HEK293 (cell line): ENCODE measurements at regions not wholly inside any gene's neighbourhood (a gene's known extent, or its start where the extent isn't known, plus 50 kb on each side); places are given as distances from the start of the nearest gene placed in this dataset.

Experiments used
- ATF2 ChIP-seq: fragments of 450-650 bp; formaldehyde crosslinking; IDR thresholded peaks from 2 replicates; pipeline ENCODE4 v1.5.1; 2016; ENCODE audit warnings: missing biosample characterization, missing genetic modification characterization, low read depth
- HOXD13 ChIP-seq: sonication (generic); formaldehyde crosslinking; IDR thresholded peaks from 2 replicates; pipeline ENCODE4 v1.8.0; 2022; ENCODE audit warnings: missing genetic modification reagents, borderline replicate concordance
- KLF16 ChIP-seq: fragments of 450-650 bp; formaldehyde crosslinking; IDR thresholded peaks from 2 replicates; pipeline ENCODE4 v1.5.1; 2017; ENCODE audit warnings: missing biosample characterization, missing genetic modification characterization
- OSR2 ChIP-seq: fragments of 450-650 bp; formaldehyde crosslinking; IDR thresholded peaks from 2 replicates; pipeline ENCODE4 v1.5.1; 2016; ENCODE audit warnings: missing biosample characterization, missing genetic modification characterization
- PRDM1 ChIP-seq: fragments of 450-650 bp; formaldehyde crosslinking; IDR thresholded peaks from 2 replicates; pipeline ENCODE4; 2016; ENCODE audit warnings: missing biosample characterization, missing genetic modification characterization
- REST ChIP-seq: fragments of 450-650 bp; formaldehyde crosslinking; IDR thresholded peaks from 2 replicates; pipeline ENCODE4 v1.5.1; 2016; ENCODE audit warnings: missing biosample characterization, missing genetic modification characterization
- SP3 ChIP-seq: fragments of 450-650 bp; formaldehyde crosslinking; IDR thresholded peaks from 2 replicates; pipeline ENCODE4 v1.5.1; 2016; ENCODE audit warnings: missing biosample characterization, missing genetic modification characterization
- ZBTB21 ChIP-seq: fragments of 450-650 bp; formaldehyde crosslinking; IDR thresholded peaks from 2 replicates; pipeline ENCODE4 v1.5.1; 2017; ENCODE audit warnings: missing biosample characterization, missing genetic modification characterization
- ZNF211 ChIP-seq: fragments of 450-650 bp; formaldehyde crosslinking; IDR thresholded peaks from 2 replicates; pipeline ENCODE4 v1.5.1; 2016; ENCODE audit warnings: low read depth, missing biosample characterization, missing genetic modification characterization
- ZNF302 ChIP-seq: fragments of 450-650 bp; formaldehyde crosslinking; IDR thresholded peaks from 2 replicates; pipeline ENCODE4 v1.5.1; 2016; ENCODE audit warnings: missing biosample characterization, missing genetic modification characterization, low read depth
- ZNF311 ChIP-seq: fragments of 450-650 bp; formaldehyde crosslinking; IDR thresholded peaks from 2 replicates; pipeline ENCODE4 v1.5.1; 2017; ENCODE audit warnings: missing biosample characterization, missing genetic modification characterization, borderline replicate concordance
- ZNF324 ChIP-seq: fragments of 450-650 bp; formaldehyde crosslinking; IDR thresholded peaks from 2 replicates; pipeline ENCODE4 v1.5.1; 2016; ENCODE audit warnings: missing biosample characterization, missing genetic modification characterization
- ZNF398 ChIP-seq: fragments of 450-650 bp; formaldehyde crosslinking; IDR thresholded peaks from 2 replicates; pipeline ENCODE4 v1.5.1; 2017; ENCODE audit warnings: missing biosample characterization, missing genetic modification characterization
- ZNF488 ChIP-seq: fragments of 450-650 bp; formaldehyde crosslinking; IDR thresholded peaks from 2 replicates; pipeline ENCODE4 v1.5.1; 2016; ENCODE audit warnings: missing biosample characterization, missing genetic modification characterization
- ZNF501 ChIP-seq: fragments of 450-650 bp; formaldehyde crosslinking; IDR thresholded peaks from 2 replicates; pipeline ENCODE4 v1.5.1; 2016; ENCODE audit warnings: missing biosample characterization, missing genetic modification characterization
- ZNF510 ChIP-seq: fragments of 450-650 bp; formaldehyde crosslinking; IDR thresholded peaks from 2 replicates; pipeline ENCODE4 v1.5.1; 2018; ENCODE audit warnings: mild to moderate bottlenecking, missing genetic modification characterization, missing biosample characterization; ENCODE audit not compliant: insufficient replicate concordance
- ZNF561 ChIP-seq: fragments of 450-650 bp; IDR thresholded peaks from 2 replicates; pipeline ENCODE4 v1.5.1; 2018; ENCODE audit warnings: missing biosample characterization, missing genetic modification characterization, borderline replicate concordance
- ZNF629 ChIP-seq: fragments of 450-650 bp; formaldehyde crosslinking; IDR thresholded peaks from 2 replicates; pipeline ENCODE4 v1.5.1; 2017; ENCODE audit warnings: missing biosample characterization, missing genetic modification characterization
- ZNF639 ChIP-seq: fragments of 450-650 bp; formaldehyde crosslinking; IDR thresholded peaks from 2 replicates; pipeline ENCODE4 v1.5.1; 2016; ENCODE audit warnings: missing biosample characterization, missing genetic modification characterization
- ZNF664 ChIP-seq: fragments of 450-650 bp; formaldehyde crosslinking; IDR thresholded peaks from 2 replicates; pipeline ENCODE4 v1.5.1; 2016; ENCODE audit warnings: missing biosample characterization, missing genetic modification characterization
- ZSCAN16 ChIP-seq: fragments of 450-650 bp; formaldehyde crosslinking; IDR thresholded peaks from 2 replicates; pipeline ENCODE4 v1.5.1; 2016; ENCODE audit warnings: missing biosample characterization, missing genetic modification characterization
- TF ChIP-seq, protein P1 (sequence below): fragments of 450-650 bp; formaldehyde crosslinking; IDR thresholded peaks from 2 replicates; pipeline ENCODE4 v1.5.1; 2016; ENCODE audit warnings: missing biosample characterization, missing genetic modification characterization
- TF ChIP-seq, protein P2 (sequence below): fragments of 450-650 bp; formaldehyde crosslinking; IDR thresholded peaks from 2 replicates; pipeline ENCODE4 v1.5.1; 2016; ENCODE audit warnings: missing biosample characterization, missing genetic modification characterization, borderline replicate concordance

DNA sequence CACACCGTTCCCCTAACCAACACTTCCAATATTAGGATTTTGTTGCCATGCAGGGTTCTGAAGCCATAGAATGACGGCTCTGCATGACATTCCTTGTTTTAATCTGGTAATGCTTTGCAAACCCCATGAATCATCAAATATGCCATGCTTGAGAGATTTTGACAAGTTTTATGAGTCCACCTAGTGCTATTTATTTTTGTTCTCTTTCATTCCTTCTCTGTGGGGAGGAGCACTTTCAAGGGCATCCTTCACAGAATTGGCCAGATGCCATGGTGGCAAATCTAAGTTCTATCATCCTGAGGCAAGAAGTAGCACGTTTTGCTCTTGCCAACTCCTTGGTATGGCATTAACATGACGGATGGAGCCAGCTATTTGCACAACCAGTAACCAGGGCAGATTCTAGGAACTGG, 268.4 kb downstream of the FAM76B start (continued):
- peak; percentile 56 for TF ChIP-seq ZNF398 (tag by site-specific recombination)
- no peak for TF ChIP-seq ZNF510 (tag by site-specific recombination)
- peak; percentile 95 for TF ChIP-seq HOXD13
- TF ChIP-seq ZNF561 (tag by site-specific recombination), result peak; percentile 60; the same call in 1 of the 2 replicates
- TF ChIP-seq ZNF639 (tag by site-specific recombination), result peak; percentile 79
- TF ChIP-seq ZNF629, result peak; percentile 94
- TF ChIP-seq ZNF311 (tag by site-specific recombination), result no peak
- peak; percentile 72; the same call in 1 of the 2 replicates for TF ChIP-seq ZNF501
- TF ChIP-seq PRDM1, result no peak
- no peak for TF ChIP-seq ZNF302 (tag by site-specific recombination)
- TF ChIP-seq ZSCAN16, result peak; percentile 84
- 0 out of 2 replicates have a peak, but pooled peaks have one; percentile 10 for TF ChIP-seq REST (tag by site-specific recombination)
- peak; percentile 91 for TF ChIP-seq OSR2 (tag by site-specific recombination)
- 0 out of 2 replicates have a peak, but pooled peaks have one; percentile 29 for TF ChIP-seq ZNF664 (tag by site-specific recombination)
- 0 out of 2 replicates have a peak, but pooled peaks have one; percentile 27 for TF ChIP-seq SP3 (tag by site-specific recombination)
- TF ChIP-seq, protein P1, sequence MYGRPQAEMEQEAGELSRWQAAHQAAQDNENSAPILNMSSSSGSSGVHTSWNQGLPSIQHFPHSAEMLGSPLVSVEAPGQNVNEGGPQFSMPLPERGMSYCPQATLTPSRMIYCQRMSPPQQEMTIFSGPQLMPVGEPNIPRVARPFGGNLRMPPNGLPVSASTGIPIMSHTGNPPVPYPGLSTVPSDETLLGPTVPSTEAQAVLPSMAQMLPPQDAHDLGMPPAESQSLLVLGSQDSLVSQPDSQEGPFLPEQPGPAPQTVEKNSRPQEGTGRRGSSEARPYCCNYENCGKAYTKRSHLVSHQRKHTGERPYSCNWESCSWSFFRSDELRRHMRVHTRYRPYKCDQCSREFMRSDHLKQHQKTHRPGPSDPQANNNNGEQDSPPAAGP (tag by site-specific recombination), result no peak
- TF ChIP-seq ATF2 (tag by site-specific recombination), result peak; percentile 88; the same call in 1 of the 2 replicates
- TF ChIP-seq KLF16 (tag by site-specific recombination), result 0 out of 2 replicates have a peak, but pooled peaks have one; percentile 26
- TF ChIP-seq, protein P2, sequence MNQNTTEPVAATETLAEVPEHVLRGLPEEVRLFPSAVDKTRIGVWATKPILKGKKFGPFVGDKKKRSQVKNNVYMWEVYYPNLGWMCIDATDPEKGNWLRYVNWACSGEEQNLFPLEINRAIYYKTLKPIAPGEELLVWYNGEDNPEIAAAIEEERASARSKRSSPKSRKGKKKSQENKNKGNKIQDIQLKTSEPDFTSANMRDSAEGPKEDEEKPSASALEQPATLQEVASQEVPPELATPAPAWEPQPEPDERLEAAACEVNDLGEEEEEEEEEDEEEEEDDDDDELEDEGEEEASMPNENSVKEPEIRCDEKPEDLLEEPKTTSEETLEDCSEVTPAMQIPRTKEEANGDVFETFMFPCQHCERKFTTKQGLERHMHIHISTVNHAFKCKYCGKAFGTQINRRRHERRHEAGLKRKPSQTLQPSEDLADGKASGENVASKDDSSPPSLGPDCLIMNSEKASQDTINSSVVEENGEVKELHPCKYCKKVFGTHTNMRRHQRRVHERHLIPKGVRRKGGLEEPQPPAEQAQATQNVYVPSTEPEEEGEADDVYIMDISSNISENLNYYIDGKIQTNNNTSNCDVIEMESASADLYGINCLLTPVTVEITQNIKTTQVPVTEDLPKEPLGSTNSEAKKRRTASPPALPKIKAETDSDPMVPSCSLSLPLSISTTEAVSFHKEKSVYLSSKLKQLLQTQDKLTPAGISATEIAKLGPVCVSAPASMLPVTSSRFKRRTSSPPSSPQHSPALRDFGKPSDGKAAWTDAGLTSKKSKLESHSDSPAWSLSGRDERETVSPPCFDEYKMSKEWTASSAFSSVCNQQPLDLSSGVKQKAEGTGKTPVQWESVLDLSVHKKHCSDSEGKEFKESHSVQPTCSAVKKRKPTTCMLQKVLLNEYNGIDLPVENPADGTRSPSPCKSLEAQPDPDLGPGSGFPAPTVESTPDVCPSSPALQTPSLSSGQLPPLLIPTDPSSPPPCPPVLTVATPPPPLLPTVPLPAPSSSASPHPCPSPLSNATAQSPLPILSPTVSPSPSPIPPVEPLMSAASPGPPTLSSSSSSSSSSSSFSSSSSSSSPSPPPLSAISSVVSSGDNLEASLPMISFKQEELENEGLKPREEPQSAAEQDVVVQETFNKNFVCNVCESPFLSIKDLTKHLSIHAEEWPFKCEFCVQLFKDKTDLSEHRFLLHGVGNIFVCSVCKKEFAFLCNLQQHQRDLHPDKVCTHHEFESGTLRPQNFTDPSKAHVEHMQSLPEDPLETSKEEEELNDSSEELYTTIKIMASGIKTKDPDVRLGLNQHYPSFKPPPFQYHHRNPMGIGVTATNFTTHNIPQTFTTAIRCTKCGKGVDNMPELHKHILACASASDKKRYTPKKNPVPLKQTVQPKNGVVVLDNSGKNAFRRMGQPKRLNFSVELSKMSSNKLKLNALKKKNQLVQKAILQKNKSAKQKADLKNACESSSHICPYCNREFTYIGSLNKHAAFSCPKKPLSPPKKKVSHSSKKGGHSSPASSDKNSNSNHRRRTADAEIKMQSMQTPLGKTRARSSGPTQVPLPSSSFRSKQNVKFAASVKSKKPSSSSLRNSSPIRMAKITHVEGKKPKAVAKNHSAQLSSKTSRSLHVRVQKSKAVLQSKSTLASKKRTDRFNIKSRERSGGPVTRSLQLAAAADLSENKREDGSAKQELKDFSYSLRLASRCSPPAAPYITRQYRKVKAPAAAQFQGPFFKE, result no peak
- TF ChIP-seq ZNF488 (tag by site-specific recombination), result peak; percentile 88
- TF ChIP-seq ZNF324 (tag by site-specific recombination), result peak; percentile 73
- TF ChIP-seq ZBTB21 (tag by site-specific recombination), result peak; percentile 89
- no peak for TF ChIP-seq ZNF211 (tag by site-specific recombination)
